ENCODE measurements at regions not wholly inside any gene's neighbourhood (a gene's known extent, or its start where the extent isn't known, plus 50 kb on each side); places are given as distances from the start of the nearest gene placed in this dataset.
A peak's percentile ranks its signal among the peaks of the same experiment; 100 is the strongest.
"Not testable (repeated sequence)": the region's sequence is repeated elsewhere in the genome, so short reads cannot be mapped to it uniquely, and the experiment has no call there.

GRCh38 chr10:9253121-9253520 lies 1198.6 kb downstream of the GATA3 start:
- TF ChIP-seq, protein P1, sequence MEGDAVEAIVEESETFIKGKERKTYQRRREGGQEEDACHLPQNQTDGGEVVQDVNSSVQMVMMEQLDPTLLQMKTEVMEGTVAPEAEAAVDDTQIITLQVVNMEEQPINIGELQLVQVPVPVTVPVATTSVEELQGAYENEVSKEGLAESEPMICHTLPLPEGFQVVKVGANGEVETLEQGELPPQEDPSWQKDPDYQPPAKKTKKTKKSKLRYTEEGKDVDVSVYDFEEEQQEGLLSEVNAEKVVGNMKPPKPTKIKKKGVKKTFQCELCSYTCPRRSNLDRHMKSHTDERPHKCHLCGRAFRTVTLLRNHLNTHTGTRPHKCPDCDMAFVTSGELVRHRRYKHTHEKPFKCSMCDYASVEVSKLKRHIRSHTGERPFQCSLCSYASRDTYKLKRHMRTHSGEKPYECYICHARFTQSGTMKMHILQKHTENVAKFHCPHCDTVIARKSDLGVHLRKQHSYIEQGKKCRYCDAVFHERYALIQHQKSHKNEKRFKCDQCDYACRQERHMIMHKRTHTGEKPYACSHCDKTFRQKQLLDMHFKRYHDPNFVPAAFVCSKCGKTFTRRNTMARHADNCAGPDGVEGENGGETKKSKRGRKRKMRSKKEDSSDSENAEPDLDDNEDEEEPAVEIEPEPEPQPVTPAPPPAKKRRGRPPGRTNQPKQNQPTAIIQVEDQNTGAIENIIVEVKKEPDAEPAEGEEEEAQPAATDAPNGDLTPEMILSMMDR (IDR thresholded peaks at IDR 0.05; ENCODE audit: low read depth, low read length), result no peak
- no peaks in the 10 kb centered on the region for H3K4me1 ChIP-seq (ENCODE audit: low read depth)
- no peak overlapping the region for H3K27ac ChIP-seq
- no peak overlapping the region for H3K4me3 ChIP-seq
- DNase-seq (ENCODE audit: low read depth in 1 of 2, low spot score in 1 of 2), result peak in 1 of 2 donors; percentile 2
- H3K9me3 ChIP-seq (ENCODE audit: low read depth), result no peaks in the 10 kb centered on the region
- H3K27me3 ChIP-seq, result peaks cover 10% of the 10 kb centered on the region
- H3K36me3 ChIP-seq, result no peaks in the 10 kb centered on the region

GRCh38 chr10:9254353-9254752 lies 1199.9 kb downstream of the GATA3 start:
- no peak overlapping the region for H3K4me3 ChIP-seq
- no peaks in the 10 kb centered on the region for H3K4me1 ChIP-seq (ENCODE audit: low read depth)
- no peak for DNase-seq (ENCODE audit: low read depth in 1 of 2, low spot score in 1 of 2)
- no peaks in the 10 kb centered on the region for H3K9me3 ChIP-seq (ENCODE audit: low read depth)
- H3K27me3 ChIP-seq, result peaks cover 10% of the 10 kb centered on the region
- H3K36me3 ChIP-seq, result no peaks in the 10 kb centered on the region
- H3K27ac ChIP-seq, result no peak overlapping the region
- TF ChIP-seq, protein P1 (IDR thresholded peaks at IDR 0.05; ENCODE audit: low read depth, low read length), result no peak

GRCh38 chr10:9260690-9261089 lies 1206.2 kb downstream of the GATA3 start:
- no peak overlapping the region for H3K4me3 ChIP-seq

DNA sequence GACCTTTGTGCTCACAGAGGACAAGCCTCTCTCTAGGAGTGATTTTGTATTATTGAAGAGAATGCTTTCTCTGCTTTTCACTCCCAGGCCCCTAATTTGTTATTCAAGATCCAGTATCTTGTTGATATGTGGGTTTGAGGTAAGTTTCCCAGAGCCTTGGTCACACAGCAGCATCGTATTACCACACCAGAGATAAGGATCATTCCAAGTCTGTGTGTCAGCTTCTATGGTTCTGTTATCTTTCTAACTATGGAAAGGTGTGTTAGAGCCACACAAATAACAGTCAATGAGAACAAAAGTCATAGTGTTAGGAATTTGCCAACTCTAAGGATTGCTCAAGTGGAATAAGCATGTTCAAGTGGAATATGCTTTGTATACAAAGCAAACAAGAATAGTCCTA lies 1208.3 kb downstream of the GATA3 start:
- H3K36me3 ChIP-seq, result no peaks in the 10 kb centered on the region
- no peak overlapping the region for H3K4me3 ChIP-seq
- no peaks in the 10 kb centered on the region for H3K27me3 ChIP-seq
- no peaks in the 10 kb centered on the region for H3K9me3 ChIP-seq (ENCODE audit: low read depth)
- DNase-seq (ENCODE audit: low read depth in 1 of 2, low spot score in 1 of 2), result no peak
- H3K4me1 ChIP-seq (ENCODE audit: low read depth), result no peaks in the 10 kb centered on the region
- TF ChIP-seq, protein P1 (IDR thresholded peaks at IDR 0.05; ENCODE audit: low read depth, low read length), result no peak
- H3K27ac ChIP-seq, result no peak overlapping the region

More at GRCh38 chr10:9260690-9261089, 1206.2 kb downstream of the GATA3 start:
- TF ChIP-seq, protein P1 (IDR thresholded peaks at IDR 0.05; ENCODE audit: low read depth, low read length), result no peak
- Histone ChIP-seq H3K4me1 (ENCODE audit: low read depth) (no peaks in the 10 kb centered on the region), H3K36me3 (no peaks in the 10 kb centered on the region), H3K27ac (no peak overlapping the region), H3K27me3 (peaks cover 10% of the 10 kb centered on the region), H3K9me3 (ENCODE audit: low read depth) (no peaks in the 10 kb centered on the region)
- DNase-seq (ENCODE audit: low read depth in 1 of 2, low spot score in 1 of 2), result no peak

- Histone ChIP-seq H3K36me3 (no peaks in the 10 kb centered on the region), H3K4me3 (no peak overlapping the region), H3K27ac (no peak overlapping the region), H3K27me3 (peaks cover 12% of the 10 kb centered on the region), H3K9me3 (ENCODE audit: low read depth) (no peaks in the 10 kb centered on the region), H3K4me1 (ENCODE audit: low read depth) (no peaks in the 10 kb centered on the region)
- TF ChIP-seq, protein P1 (IDR thresholded peaks at IDR 0.05; ENCODE audit: low read depth, low read length), result no peak
- no peak for DNase-seq (ENCODE audit: low read depth in 1 of 2, low spot score in 1 of 2)
Measured at GRCh38 chr10:9268176-9268575, 1213.7 kb downstream of the GATA3 start.

DNA sequence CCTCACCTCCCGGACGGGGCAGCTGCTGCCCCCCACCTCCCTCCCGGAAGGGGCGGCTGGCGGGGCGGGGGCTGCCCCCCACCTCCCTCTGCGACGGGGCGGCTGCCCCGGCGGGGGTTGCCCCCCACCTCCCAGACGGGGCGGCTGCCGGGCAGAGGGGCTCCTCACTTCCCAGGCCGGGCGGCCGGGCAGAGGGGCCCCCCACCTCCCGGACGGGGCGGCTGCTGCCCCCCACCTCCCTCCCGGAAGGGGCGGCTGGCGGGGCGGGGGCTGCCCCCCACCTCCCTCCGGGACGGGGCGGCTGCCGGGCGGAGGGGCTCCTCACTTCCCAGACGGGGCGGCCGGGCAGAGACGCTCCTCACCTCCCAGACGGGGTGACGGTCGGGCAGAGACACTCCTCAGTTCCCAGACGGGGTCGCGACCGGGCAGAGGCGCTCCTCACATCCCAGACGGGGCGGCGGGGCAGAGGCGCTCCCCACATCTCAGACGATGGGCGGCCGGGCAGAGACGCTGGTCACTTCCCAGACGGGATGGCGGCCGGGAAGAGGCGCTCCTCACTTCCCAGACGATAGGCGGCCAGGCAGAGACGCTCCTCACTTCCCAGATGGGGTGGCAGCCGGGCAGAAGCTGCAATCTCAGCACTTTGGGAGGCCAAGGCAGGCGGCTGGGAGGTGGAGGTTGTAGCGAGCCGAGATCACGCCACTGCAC lies 1218.8 kb downstream of the GATA3 start:
- H3K4me1 ChIP-seq (ENCODE audit: low read depth); DNase-seq (ENCODE audit: low read depth in 1 of 2, low spot score in 1 of 2); H3K36me3 ChIP-seq: not testable (repeated sequence)

More for the DNA sequence above, 1218.8 kb downstream of the GATA3 start:
- H3K9me3 ChIP-seq (ENCODE audit: low read depth); H3K4me3 ChIP-seq; H3K27ac ChIP-seq: not testable (repeated sequence)
- H3K27me3 ChIP-seq, result peaks cover 12% of the 10 kb centered on the region
